PC-3 (cell line): ENCODE measurements at regions not wholly inside any gene's neighbourhood (a gene's known extent, or its start where the extent isn't known, plus 50 kb on each side); places are given as distances from the start of the nearest gene placed in this dataset.

Experiments used
- ATAC-seq: fragments of 200-7000 bp; cut with Tn5 transposase; 2 replicates; pipeline ENCODE4 v1.9.1; 2020; ENCODE audit warnings: mild to moderate bottlenecking, moderate library complexity
- BruUV-seq: library from RNA; stranded (reverse); fragments of 400-500 nt; replicated peaks from 2 replicates; lab custom pipeline; 2021; lab: Mats Ljungman, UMichigan
- CTCF ChIA-PET: fragments of 300-600 bp; sonication (Branson Sonifier 250); formaldehyde crosslinking; loops from one replicate; lab custom pipeline; 2022; ENCODE audit warnings: antibody characterized with exemption; lab: Charles Lee
- POLR2A ChIA-PET: fragments of 300-600 bp; sonication (Branson Sonifier 250); formaldehyde crosslinking; loops from one replicate; lab custom pipeline; 2022; ENCODE audit warnings: antibody characterized with exemption; ENCODE audit not compliant: unreplicated experiment; lab: Charles Lee
- DNase-seq: peaks from one replicate; pipeline ENCODE4 v3.0.0-alpha.2; 2015
- H2AFZ ChIP-seq: fragments of 300-600 bp; sonication (generic); 2 replicates; pipeline ENCODE4 v1.6.0; 2016; ENCODE audit warnings: antibody characterized with exemption, low read length
- H3F3A ChIP-seq: fragments of 300-600 bp; sonication (generic); one replicate; pipeline ENCODE4 v1.6.0; 2017; ENCODE audit warnings: antibody characterized with exemption, low read length, control low read depth, mild to moderate bottlenecking; ENCODE audit not compliant: unreplicated experiment
- H3K27ac ChIP-seq: fragments of 300-600 bp; sonication (generic); 2 replicates; pipeline ENCODE4 v1.5.1; 2016; ENCODE audit warnings: mild to moderate bottlenecking, low read length
- H3K27me3 ChIP-seq: fragments of 300-600 bp; sonication (generic); 2 replicates; pipeline ENCODE4 v1.6.1; 2016; ENCODE audit warnings: low read length, mixed read lengths
- H3K36me3 ChIP-seq: fragments of 300-600 bp; sonication (generic); 2 replicates; pipeline ENCODE4 v1.6.1; 2016; ENCODE audit warnings: low read depth, mixed run types, low read length, mixed read lengths
- H3K4me1 ChIP-seq: fragments of 300-600 bp; sonication (generic); 2 replicates; pipeline ENCODE4 v1.5.1; 2016; ENCODE audit warnings: low read length; ENCODE audit not compliant: insufficient read depth
- H3K4me2 ChIP-seq: fragments of 300-600 bp; sonication (generic); 2 replicates; pipeline ENCODE4 v1.6.0; 2016; ENCODE audit warnings: low read length
- H3K4me3 ChIP-seq: fragments of 300-600 bp; sonication (generic); 2 replicates; pipeline ENCODE4 v1.5.1; 2016; ENCODE audit warnings: mild to moderate bottlenecking, low read length, mixed read lengths
- H3K79me2 ChIP-seq: fragments of 300-600 bp; sonication (generic); 2 replicates; pipeline ENCODE4 v1.6.1; 2017; ENCODE audit warnings: low read length, mixed read lengths
- H3K9ac ChIP-seq: fragments of 300-600 bp; sonication (generic); 2 replicates; pipeline ENCODE4 v1.6.0; 2016; ENCODE audit warnings: mild to moderate bottlenecking, low read length
- H3K9me2 ChIP-seq: fragments of 300-600 bp; sonication (generic); replicated peaks from 2 replicates; pipeline ENCODE4 v1.6.1; 2016; ENCODE audit warnings: mixed run types, low read length, mixed read lengths
- H3K9me3 ChIP-seq: fragments of 300-600 bp; sonication (generic); 2 replicates; pipeline ENCODE4 v1.6.1; 2016; ENCODE audit warnings: low read length, mixed read lengths
- H4K20me1 ChIP-seq: fragments of 300-600 bp; sonication (generic); 2 replicates; pipeline ENCODE4 v1.6.1; 2016; ENCODE audit warnings: low read length, mixed read lengths
- EZH2 ChIP-seq: fragments of 300-600 bp; sonication (generic); IDR thresholded peaks from one replicate; pipeline ENCODE4 v1.6.1; 2017; ENCODE audit warnings: antibody characterized with exemption, mild to moderate bottlenecking, low read length; ENCODE audit not compliant: unreplicated experiment
- EZH2phosphoT487 ChIP-seq: fragments of 300-600 bp; sonication (generic); IDR thresholded peaks from 2 replicates; pipeline ENCODE4 v1.6.1; 2018; ENCODE audit warnings: mild to moderate bottlenecking, antibody characterized with exemption, low read length, borderline replicate concordance
- intact Hi-C: fragments of 100-400 bp; cut with micrococcal nuclease; formaldehyde crosslinking; loops from 2 replicates; pipeline ENCODE4 v1.9.0; 2023
- TF ChIP-seq, protein P1 (sequence below): fragments of 300-600 bp; sonication (generic); conservative IDR thresholded peaks from 2 replicates; pipeline ENCODE4 v1.5.1; 2017; ENCODE audit warnings: antibody characterized with exemption, low read depth, mild to moderate bottlenecking, low read length

DNA sequence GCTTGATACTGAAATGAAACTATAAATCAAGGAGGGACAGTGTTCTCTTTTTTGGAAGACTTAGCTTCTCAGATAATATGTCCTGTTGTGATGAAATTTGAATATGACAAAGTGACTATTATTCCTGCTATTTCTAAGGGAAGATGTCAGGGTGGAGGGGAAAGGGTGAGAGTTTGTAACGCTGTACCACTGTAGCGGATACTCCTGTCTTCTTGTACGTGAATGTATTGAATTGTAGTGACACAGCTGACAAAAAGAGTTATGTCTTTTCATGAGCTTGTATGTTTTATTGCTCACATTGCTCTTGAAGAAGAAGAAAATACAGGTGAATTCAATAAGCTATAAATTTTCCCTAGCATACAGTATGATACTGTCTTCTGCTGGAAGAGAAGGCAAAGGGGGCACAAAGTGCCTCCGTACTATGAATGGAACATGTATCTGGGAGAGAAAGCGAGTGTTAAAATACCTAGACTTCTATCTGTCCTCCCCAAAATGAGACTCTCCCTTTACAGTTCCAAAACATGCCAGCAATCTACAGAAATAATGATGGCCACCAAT, 538.5 kb upstream of the LRRC4C start:
- BruUV-seq = no TSS peak
- CTCF ChIA-PET = no interaction called here

DNA sequence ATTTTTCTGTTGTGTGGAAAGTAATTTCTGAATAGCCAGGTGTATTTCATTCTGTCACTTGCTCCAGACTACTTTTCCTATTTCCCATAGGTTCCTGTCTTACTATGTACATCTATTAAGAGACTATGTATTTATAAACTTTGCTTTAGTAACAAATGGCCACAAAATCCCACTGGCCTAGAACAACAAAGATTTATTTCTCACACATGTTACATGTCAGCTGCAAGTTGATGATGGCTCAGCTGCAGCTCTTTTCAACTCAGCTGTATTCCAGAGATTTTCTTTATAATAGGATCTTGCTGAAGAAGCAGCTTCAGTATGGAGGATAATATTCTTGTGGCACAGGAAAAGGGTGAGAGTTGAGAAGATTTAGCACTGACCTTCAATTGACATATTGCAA, 539.6 kb upstream of the LRRC4C start:
- Histone ChIP-seq H3K9me2 (no peaks in the 10 kb centered on the region), H4K20me1 (no peaks in the 10 kb centered on the region), H3K4me2 (no peak overlapping the region), H3K27ac (no peak overlapping the region), H3K4me1 (no peaks in the 10 kb centered on the region), H3K27me3 (no peaks in the 10 kb centered on the region), H3K9ac (no peak overlapping the region), H3F3A (no peaks in the 10 kb centered on the region), H3K36me3 (no peaks in the 10 kb centered on the region), H3K79me2 (no peaks in the 10 kb centered on the region), H3K4me3 (no peak overlapping the region), H2AFZ (no peak overlapping the region), H3K9me3 (no peaks in the 10 kb centered on the region)
- BruUV-seq = no TSS peak
- ChIA-PET POLR2A (no interaction called here), CTCF (no interaction called here)
- ATAC-seq (no peak), DNase-seq (no peak)
- TF ChIP-seq EZH2 (no peak), EZH2phosphoT487 (no peak)
- TF ChIP-seq, protein P1, sequence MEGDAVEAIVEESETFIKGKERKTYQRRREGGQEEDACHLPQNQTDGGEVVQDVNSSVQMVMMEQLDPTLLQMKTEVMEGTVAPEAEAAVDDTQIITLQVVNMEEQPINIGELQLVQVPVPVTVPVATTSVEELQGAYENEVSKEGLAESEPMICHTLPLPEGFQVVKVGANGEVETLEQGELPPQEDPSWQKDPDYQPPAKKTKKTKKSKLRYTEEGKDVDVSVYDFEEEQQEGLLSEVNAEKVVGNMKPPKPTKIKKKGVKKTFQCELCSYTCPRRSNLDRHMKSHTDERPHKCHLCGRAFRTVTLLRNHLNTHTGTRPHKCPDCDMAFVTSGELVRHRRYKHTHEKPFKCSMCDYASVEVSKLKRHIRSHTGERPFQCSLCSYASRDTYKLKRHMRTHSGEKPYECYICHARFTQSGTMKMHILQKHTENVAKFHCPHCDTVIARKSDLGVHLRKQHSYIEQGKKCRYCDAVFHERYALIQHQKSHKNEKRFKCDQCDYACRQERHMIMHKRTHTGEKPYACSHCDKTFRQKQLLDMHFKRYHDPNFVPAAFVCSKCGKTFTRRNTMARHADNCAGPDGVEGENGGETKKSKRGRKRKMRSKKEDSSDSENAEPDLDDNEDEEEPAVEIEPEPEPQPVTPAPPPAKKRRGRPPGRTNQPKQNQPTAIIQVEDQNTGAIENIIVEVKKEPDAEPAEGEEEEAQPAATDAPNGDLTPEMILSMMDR = no peak
- intact Hi-C loops = no loop called here

More for the DNA sequence above, 538.5 kb upstream of the LRRC4C start:
- H3K4me3 ChIP-seq = no peak overlapping the region
- TF ChIP-seq, protein P1 = no peak
- TF ChIP-seq EZH2 (no peak), EZH2phosphoT487 (no peak)
- no peaks in the 10 kb centered on the region for H3F3A ChIP-seq
- no peaks in the 10 kb centered on the region for H3K79me2 ChIP-seq
- H3K36me3 ChIP-seq = no peaks in the 10 kb centered on the region
- no peak for DNase-seq
- no peak overlapping the region for H3K4me2 ChIP-seq
- H4K20me1 ChIP-seq = no peaks in the 10 kb centered on the region
- ATAC-seq = no peak
- H3K27ac ChIP-seq = no peak overlapping the region
- intact Hi-C loops = no loop called here
- H3K9ac ChIP-seq = no peak overlapping the region
- no peaks in the 10 kb centered on the region for H3K27me3 ChIP-seq
- no peak overlapping the region for H2AFZ ChIP-seq
- no peaks in the 10 kb centered on the region for H3K9me2 ChIP-seq
- no peaks in the 10 kb centered on the region for H3K9me3 ChIP-seq
- H3K4me1 ChIP-seq = no peaks in the 10 kb centered on the region
- POLR2A ChIA-PET = no interaction called here

DNA sequence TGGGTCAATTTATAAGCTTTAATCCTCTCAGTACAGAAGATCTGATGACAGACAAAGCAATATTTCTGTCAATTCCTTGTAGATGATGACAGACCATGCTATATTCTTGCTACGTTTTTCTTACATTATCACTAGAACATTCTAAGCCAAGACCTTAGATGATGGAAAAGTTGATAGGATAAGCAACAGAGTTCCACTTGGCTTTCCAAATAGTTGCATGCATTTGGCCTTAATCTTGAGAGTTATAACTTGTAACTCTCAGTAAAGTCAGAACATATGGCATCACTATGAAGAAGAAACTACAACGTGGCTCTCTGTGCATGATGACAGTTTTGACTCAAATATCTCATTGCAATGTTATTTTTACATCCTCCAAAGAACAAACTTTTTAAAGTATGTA, 544.3 kb upstream of the LRRC4C start:
- ATAC-seq = no peak
- no peaks in the 10 kb centered on the region for H3K9me2 ChIP-seq
- ChIA-PET CTCF (no interaction called here), POLR2A (no interaction called here)
- H2AFZ ChIP-seq = no peak overlapping the region
- H3K4me3 ChIP-seq = no peak overlapping the region
- no peaks in the 10 kb centered on the region for H3F3A ChIP-seq
- DNase-seq = no peak
- H3K4me1 ChIP-seq = no peaks in the 10 kb centered on the region
- H3K36me3 ChIP-seq = no peaks in the 10 kb centered on the region
- TF ChIP-seq EZH2 = no peak
- no peak for TF ChIP-seq EZH2phosphoT487
- H3K27me3 ChIP-seq = no peaks in the 10 kb centered on the region
- no peak overlapping the region for H3K4me2 ChIP-seq
- no peak overlapping the region for H3K9ac ChIP-seq
- intact Hi-C loops = no loop called here
- BruUV-seq = no TSS peak
- H3K9me3 ChIP-seq = no peaks in the 10 kb centered on the region
- H4K20me1 ChIP-seq = no peaks in the 10 kb centered on the region
- no peaks in the 10 kb centered on the region for H3K79me2 ChIP-seq
- no peak overlapping the region for H3K27ac ChIP-seq
